C4-2B (cell line): ENCODE measurements at regions not wholly inside any gene's neighbourhood (a gene's known extent, or its start where the extent isn't known, plus 50 kb on each side); places are given as distances from the start of the nearest gene placed in this dataset.

Experiments
- ZFX ChIP-seq: fragments of 450-650 bp; IDR thresholded peaks from 2 replicates; pipeline ENCODE4 v1.6.1; 2017
- TF ChIP-seq, protein P1 (sequence below): fragments of 450-650 bp; conservative IDR thresholded peaks from 2 replicates; pipeline ENCODE4 v1.5.1; 2017; ENCODE audit warnings: mild to moderate bottlenecking

- TF ChIP-seq, protein P1, sequence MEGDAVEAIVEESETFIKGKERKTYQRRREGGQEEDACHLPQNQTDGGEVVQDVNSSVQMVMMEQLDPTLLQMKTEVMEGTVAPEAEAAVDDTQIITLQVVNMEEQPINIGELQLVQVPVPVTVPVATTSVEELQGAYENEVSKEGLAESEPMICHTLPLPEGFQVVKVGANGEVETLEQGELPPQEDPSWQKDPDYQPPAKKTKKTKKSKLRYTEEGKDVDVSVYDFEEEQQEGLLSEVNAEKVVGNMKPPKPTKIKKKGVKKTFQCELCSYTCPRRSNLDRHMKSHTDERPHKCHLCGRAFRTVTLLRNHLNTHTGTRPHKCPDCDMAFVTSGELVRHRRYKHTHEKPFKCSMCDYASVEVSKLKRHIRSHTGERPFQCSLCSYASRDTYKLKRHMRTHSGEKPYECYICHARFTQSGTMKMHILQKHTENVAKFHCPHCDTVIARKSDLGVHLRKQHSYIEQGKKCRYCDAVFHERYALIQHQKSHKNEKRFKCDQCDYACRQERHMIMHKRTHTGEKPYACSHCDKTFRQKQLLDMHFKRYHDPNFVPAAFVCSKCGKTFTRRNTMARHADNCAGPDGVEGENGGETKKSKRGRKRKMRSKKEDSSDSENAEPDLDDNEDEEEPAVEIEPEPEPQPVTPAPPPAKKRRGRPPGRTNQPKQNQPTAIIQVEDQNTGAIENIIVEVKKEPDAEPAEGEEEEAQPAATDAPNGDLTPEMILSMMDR, result no peak
- TF ChIP-seq ZFX, result no peak
Observed at GRCh38 chr6:98118397-98119045, 715.9 kb upstream of the POU3F2 start.
